ENCODE measurements at regions not wholly inside any gene's neighbourhood (a gene's known extent, or its start where the extent isn't known, plus 50 kb on each side); places are given as distances from the start of the nearest gene placed in this dataset.
"Not testable (repeated sequence)": the region's sequence is repeated elsewhere in the genome, so short reads cannot be mapped to it uniquely, and the experiment has no call there.

GRCh38 chr5:167057665-167058064, 1233.8 kb upstream of the WWC1 start:
- no peak for DNase-seq (ENCODE audit: low spot score)

- DNase-seq (ENCODE audit: low spot score), result no peak
Observed at GRCh38 chr5:167061695-167062094, 1229.8 kb upstream of the WWC1 start.

GRCh38 chr5:167063116-167063515, 1228.3 kb upstream of the WWC1 start:
- DNase-seq (ENCODE audit: low spot score), result no peak

- DNase-seq (ENCODE audit: low spot score), result no peak
Observed at GRCh38 chr5:167063788-167064187, 1227.7 kb upstream of the WWC1 start.

- peak; percentile 8 for DNase-seq (ENCODE audit: low spot score)
Observed at GRCh38 chr5:167064198-167064776, 1227.2 kb upstream of the WWC1 start.

- DNase-seq (ENCODE audit: low spot score), result no peak
Observed at GRCh38 chr5:167065794-167066193, 1225.7 kb upstream of the WWC1 start.

GRCh38 chr5:167071981-167072610, 1219.3 kb upstream of the WWC1 start:
- DNase-seq (ENCODE audit: low spot score), result no peak

- no peak for DNase-seq (ENCODE audit: low spot score)
Observed at GRCh38 chr5:167081561-167081960, 1209.9 kb upstream of the WWC1 start.

GRCh38 chr5:167096816-167097215, 1194.6 kb upstream of the WWC1 start:
- DNase-seq (ENCODE audit: low spot score), result no peak

GRCh38 chr5:167104351-167104750, 1187.1 kb upstream of the WWC1 start:
- no peak for DNase-seq (ENCODE audit: low spot score)

- DNase-seq (ENCODE audit: low spot score), result no peak
Observed at GRCh38 chr5:167105941-167106340, 1185.5 kb upstream of the WWC1 start.

- DNase-seq (ENCODE audit: low spot score), result no peak
Observed at GRCh38 chr5:167107684-167108083, 1183.8 kb upstream of the WWC1 start.

GRCh38 chr5:167108266-167108665, 1183.2 kb upstream of the WWC1 start:
- not testable (repeated sequence) for DNase-seq (ENCODE audit: low spot score)

- DNase-seq (ENCODE audit: low spot score), result no peak
Observed at GRCh38 chr5:167112556-167112955, 1178.9 kb upstream of the WWC1 start.

GRCh38 chr5:167122267-167122666, 1169.2 kb upstream of the WWC1 start:
- no peak for DNase-seq (ENCODE audit: low spot score)

GRCh38 chr5:167123126-167123525, 1168.3 kb upstream of the WWC1 start:
- DNase-seq (ENCODE audit: low spot score), result no peak

GRCh38 chr5:167128581-167128980, 1162.9 kb upstream of the WWC1 start:
- no peak for DNase-seq (ENCODE audit: low spot score)

GRCh38 chr5:167140548-167141291, 1150.7 kb upstream of the WWC1 start:
- DNase-seq (ENCODE audit: low spot score), result no peak

GRCh38 chr5:167143716-167144115, 1147.7 kb upstream of the WWC1 start:
- no peak for DNase-seq (ENCODE audit: low spot score)

- no peak for DNase-seq (ENCODE audit: low spot score)
Observed at GRCh38 chr5:167145841-167146240, 1145.6 kb upstream of the WWC1 start.

GRCh38 chr5:167147879-167148278, 1143.6 kb upstream of the WWC1 start:
- no peak for DNase-seq (ENCODE audit: low spot score)

- DNase-seq (ENCODE audit: low spot score), result no peak
Observed at GRCh38 chr5:167150661-167151060, 1140.8 kb upstream of the WWC1 start.

- DNase-seq (ENCODE audit: low spot score), result no peak
Observed at GRCh38 chr5:167152561-167152960, 1138.9 kb upstream of the WWC1 start.

All from COLO829 (cell line).